Panc1 (cell line): ENCODE measurements at regions not wholly inside any gene's neighbourhood (a gene's known extent, or its start where the extent isn't known, plus 50 kb on each side); places are given as distances from the start of the nearest gene placed in this dataset.

ENCODE experiments used
- ATAC-seq: fragments of 200-7000 bp; cut with Tn5 transposase; 2 replicates; pipeline ENCODE4 v1.9.1; 2020; ENCODE audit warnings: mild to moderate bottlenecking, moderate library complexity
- BruUV-seq: library from RNA; stranded (reverse); fragments of 400-500 nt; replicated peaks from 2 replicates; lab custom pipeline; 2021; lab: Mats Ljungman, UMichigan
- CTCF ChIA-PET: fragments of 300-600 bp; sonication (Branson Sonifier 250); formaldehyde crosslinking; loops from one replicate; lab custom pipeline; 2022; ENCODE audit warnings: antibody characterized with exemption; lab: Charles Lee
- POLR2A ChIA-PET: fragments of 300-600 bp; sonication (Branson Sonifier 250); formaldehyde crosslinking; loops from one replicate; lab custom pipeline; 2022; ENCODE audit warnings: antibody characterized with exemption; lab: Charles Lee
- DNase-seq: peaks from one replicate; pipeline ENCODE4 v3.0.0-alpha.2; 2010; ENCODE audit warnings: low read depth, low spot score
- H3K27ac ChIP-seq: 2 replicates; pipeline ENCODE4 v1.5.1; 2011; ENCODE audit warnings: mild to moderate bottlenecking, low read length, inconsistent platforms
- H3K27me3 ChIP-seq: fragments of 200-500 bp; sonication (Bioruptor generic); 2 replicates; pipeline ENCODE4 v1.6.0; 2014; ENCODE audit warnings: low read length, inconsistent platforms; ENCODE audit not compliant: control insufficient read depth, insufficient read depth
- H3K36me3 ChIP-seq: fragments of 200-500 bp; sonication (Bioruptor generic); 2 replicates; pipeline ENCODE4 v1.5.1; 2014; ENCODE audit warnings: inconsistent platforms, mild to moderate bottlenecking, low read length, moderate library complexity; ENCODE audit not compliant: control insufficient read depth, insufficient read depth
- H3K4me1 ChIP-seq: 2 replicates; pipeline ENCODE4 v1.5.1; 2011; ENCODE audit warnings: inconsistent platforms, mild to moderate bottlenecking, low read length, moderate library complexity; ENCODE audit not compliant: control insufficient read depth, insufficient read depth
- H3K4me3 ChIP-seq, 2 experiments: 2 replicates each; pipeline ENCODE4 v1.5.1; 2011 to 2012; ENCODE audit warnings: low read depth in 2 of 2, low read length in 2 of 2, mild to moderate bottlenecking in 2 of 2, inconsistent platforms in 1 of 2, moderate library complexity in 1 of 2
- H3K9me3 ChIP-seq: fragments of 200-500 bp; sonication (Bioruptor generic); 2 replicates; pipeline ENCODE4 v1.5.1; 2014; ENCODE audit warnings: low read depth, mild to moderate bottlenecking, inconsistent platforms, low read length, moderate library complexity; ENCODE audit not compliant: control insufficient read depth, insufficient read depth
- POLR2AphosphoS5 ChIP-seq: IDR thresholded peaks from 2 replicates; pipeline ENCODE4 v1.6.1; 2012; ENCODE audit warnings: mild to moderate bottlenecking, low read depth, low read length, moderate library complexity
- SIN3A ChIP-seq: IDR thresholded peaks from 2 replicates; pipeline ENCODE4 v1.6.1; 2012; ENCODE audit warnings: low read depth, mild to moderate bottlenecking, low read length, moderate library complexity, borderline replicate concordance; ENCODE audit not compliant: insufficient read depth
- TCF7L2 ChIP-seq: IDR thresholded peaks from 2 replicates; pipeline ENCODE4 v1.6.1; 2011; ENCODE audit warnings: mild to moderate bottlenecking, low read depth, low read length, inconsistent platforms
- in situ Hi-C: cut with HindIII; loops from 2 replicates; pipeline ENCODE4 v1.10.0; 2016; ENCODE audit warnings: low sequenced_read_pairs, low pct_unique_long_range_greater_than_20kb
- intact Hi-C: fragments of 100-400 bp; cut with micrococcal nuclease; formaldehyde crosslinking; loops from one replicate; pipeline ENCODE4 v1.10.0; 2022; ENCODE audit not compliant: unreplicated experiment
- TF ChIP-seq, protein P1 (sequence below), 2 experiments: IDR thresholded peaks; 2 replicates each; pipeline ENCODE4 v1.6.1; 2011 to 2012; ENCODE audit warnings: low read depth in 2 of 2, control low read depth in 1 of 2, low read length in 1 of 2, mild to moderate bottlenecking in 1 of 2, moderate library complexity in 1 of 2; ENCODE audit not compliant: insufficient read depth in 1 of 2
- TF ChIP-seq, protein P2 (sequence below): fragments of 450-650 bp; IDR thresholded peaks from 2 replicates; pipeline ENCODE4 v1.5.1; 2017; ENCODE audit warnings: mild to moderate bottlenecking

DNA sequence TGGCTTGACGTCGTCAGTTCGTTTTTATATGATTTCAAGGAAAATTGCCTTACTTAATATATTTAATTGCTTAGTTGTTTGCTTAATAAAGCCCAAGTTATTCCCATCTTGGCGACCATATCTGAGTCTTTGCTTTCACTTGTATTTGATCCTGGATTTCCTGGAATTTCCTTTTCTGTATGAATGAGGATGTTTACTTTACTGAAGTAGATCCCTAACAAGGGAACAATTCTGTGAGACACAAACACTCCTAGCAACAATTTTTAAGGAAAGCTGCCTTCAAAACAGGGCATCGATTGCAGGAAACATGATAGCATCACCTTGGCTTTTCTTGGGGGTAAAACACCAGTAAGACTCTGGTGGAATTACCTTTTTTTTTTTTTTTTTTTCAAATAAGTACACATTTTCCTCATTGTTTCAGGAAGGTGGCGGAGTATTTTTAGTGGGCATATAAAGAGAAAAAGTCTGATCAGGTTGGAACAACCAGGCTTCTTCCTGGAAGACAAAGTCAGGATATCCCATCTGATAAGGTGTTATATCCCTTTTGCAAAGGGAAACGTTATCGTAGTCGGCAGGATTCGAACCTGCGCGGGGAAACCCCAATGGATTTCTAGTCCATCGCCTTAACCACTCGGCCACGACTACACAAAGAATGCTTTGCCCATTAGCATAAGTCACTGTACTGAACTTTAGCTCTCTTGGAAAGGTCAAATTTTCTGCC lies 68.5 kb upstream of the ZNF184 start:
- Histone ChIP-seq H3K4me3 (peak overlapping the region; percentile 31 to 43), H3K9me3 (no peaks in the 10 kb centered on the region), H3K36me3 (no peaks in the 10 kb centered on the region), H3K27ac (no peak overlapping the region), H3K27me3 (no peaks in the 10 kb centered on the region), H3K4me1 (peaks cover 26% of the 10 kb centered on the region)
- BruUV-seq: no TSS peak
- DNase-seq (no peak), ATAC-seq (peak; percentile 68)
- TF ChIP-seq SIN3A: no peak
- TF ChIP-seq, protein P1, sequence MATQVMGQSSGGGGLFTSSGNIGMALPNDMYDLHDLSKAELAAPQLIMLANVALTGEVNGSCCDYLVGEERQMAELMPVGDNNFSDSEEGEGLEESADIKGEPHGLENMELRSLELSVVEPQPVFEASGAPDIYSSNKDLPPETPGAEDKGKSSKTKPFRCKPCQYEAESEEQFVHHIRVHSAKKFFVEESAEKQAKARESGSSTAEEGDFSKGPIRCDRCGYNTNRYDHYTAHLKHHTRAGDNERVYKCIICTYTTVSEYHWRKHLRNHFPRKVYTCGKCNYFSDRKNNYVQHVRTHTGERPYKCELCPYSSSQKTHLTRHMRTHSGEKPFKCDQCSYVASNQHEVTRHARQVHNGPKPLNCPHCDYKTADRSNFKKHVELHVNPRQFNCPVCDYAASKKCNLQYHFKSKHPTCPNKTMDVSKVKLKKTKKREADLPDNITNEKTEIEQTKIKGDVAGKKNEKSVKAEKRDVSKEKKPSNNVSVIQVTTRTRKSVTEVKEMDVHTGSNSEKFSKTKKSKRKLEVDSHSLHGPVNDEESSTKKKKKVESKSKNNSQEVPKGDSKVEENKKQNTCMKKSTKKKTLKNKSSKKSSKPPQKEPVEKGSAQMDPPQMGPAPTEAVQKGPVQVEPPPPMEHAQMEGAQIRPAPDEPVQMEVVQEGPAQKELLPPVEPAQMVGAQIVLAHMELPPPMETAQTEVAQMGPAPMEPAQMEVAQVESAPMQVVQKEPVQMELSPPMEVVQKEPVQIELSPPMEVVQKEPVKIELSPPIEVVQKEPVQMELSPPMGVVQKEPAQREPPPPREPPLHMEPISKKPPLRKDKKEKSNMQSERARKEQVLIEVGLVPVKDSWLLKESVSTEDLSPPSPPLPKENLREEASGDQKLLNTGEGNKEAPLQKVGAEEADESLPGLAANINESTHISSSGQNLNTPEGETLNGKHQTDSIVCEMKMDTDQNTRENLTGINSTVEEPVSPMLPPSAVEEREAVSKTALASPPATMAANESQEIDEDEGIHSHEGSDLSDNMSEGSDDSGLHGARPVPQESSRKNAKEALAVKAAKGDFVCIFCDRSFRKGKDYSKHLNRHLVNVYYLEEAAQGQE (IDR thresholded peaks at IDR 0.05; ENCODE audit: insufficient read depth in 1 of 2, low read depth in 2 of 2, low read length in 1 of 2): no peak
- TF ChIP-seq, protein P2, sequence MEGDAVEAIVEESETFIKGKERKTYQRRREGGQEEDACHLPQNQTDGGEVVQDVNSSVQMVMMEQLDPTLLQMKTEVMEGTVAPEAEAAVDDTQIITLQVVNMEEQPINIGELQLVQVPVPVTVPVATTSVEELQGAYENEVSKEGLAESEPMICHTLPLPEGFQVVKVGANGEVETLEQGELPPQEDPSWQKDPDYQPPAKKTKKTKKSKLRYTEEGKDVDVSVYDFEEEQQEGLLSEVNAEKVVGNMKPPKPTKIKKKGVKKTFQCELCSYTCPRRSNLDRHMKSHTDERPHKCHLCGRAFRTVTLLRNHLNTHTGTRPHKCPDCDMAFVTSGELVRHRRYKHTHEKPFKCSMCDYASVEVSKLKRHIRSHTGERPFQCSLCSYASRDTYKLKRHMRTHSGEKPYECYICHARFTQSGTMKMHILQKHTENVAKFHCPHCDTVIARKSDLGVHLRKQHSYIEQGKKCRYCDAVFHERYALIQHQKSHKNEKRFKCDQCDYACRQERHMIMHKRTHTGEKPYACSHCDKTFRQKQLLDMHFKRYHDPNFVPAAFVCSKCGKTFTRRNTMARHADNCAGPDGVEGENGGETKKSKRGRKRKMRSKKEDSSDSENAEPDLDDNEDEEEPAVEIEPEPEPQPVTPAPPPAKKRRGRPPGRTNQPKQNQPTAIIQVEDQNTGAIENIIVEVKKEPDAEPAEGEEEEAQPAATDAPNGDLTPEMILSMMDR: no peak
- no peak for TF ChIP-seq TCF7L2
- TF ChIP-seq POLR2AphosphoS5: no peak; the same call in 1 of the 2 replicates
- in situ Hi-C loops: no loop called here
- intact Hi-C loops: no loop called here
- ChIA-PET CTCF (no interaction called here), POLR2A (no interaction called here)

DNA sequence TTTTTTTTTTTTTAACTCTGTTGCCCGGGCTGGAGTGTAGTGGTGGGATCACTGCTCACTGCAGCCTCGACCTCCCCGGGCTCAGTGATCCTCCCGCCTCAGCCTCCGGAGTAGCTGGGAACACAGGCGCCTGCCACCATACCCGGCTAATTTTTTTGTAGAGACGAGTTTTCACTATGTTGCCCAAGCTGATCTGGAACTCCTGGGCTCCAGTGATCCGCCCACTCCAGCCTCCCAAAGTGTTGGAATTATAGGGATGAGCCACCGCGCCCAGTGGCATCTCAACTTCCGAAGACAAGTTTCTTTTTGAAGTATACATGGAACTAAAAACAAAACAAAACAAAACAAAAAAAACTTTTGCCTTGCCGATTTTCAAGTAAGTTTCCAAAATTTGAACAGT lies 66.6 kb upstream of the ZNF184 start:
- H3K4me3 ChIP-seq: no peak overlapping the region
- in situ Hi-C loops: no loop called here
- TF ChIP-seq SIN3A (no peak), TCF7L2 (no peak), POLR2AphosphoS5 (no peak)
- TF ChIP-seq, protein P1 (IDR thresholded peaks at IDR 0.05; ENCODE audit: insufficient read depth in 1 of 2, low read depth in 2 of 2, low read length in 1 of 2): no peak
- TF ChIP-seq, protein P2: no peak
- no peaks in the 10 kb centered on the region for H3K36me3 ChIP-seq
- ChIA-PET CTCF (no interaction called here), POLR2A (no interaction called here)
- no TSS peak for BruUV-seq
- H3K27ac ChIP-seq: no peak overlapping the region
- ATAC-seq: no peak
- H3K27me3 ChIP-seq: no peaks in the 10 kb centered on the region
- peaks cover 19% of the 10 kb centered on the region for H3K4me1 ChIP-seq
- DNase-seq: no peak
- H3K9me3 ChIP-seq: no peaks in the 10 kb centered on the region
- intact Hi-C loops: no loop called here
